H9 (cell line): ENCODE measurements at regions not wholly inside any gene's neighbourhood (a gene's known extent, or its start where the extent isn't known, plus 50 kb on each side); places are given as distances from the start of the nearest gene placed in this dataset.

Experiments used
- DNase-seq: peaks from one replicate; pipeline ENCODE4 v3.0.0-alpha.2; 2017
- H2AFZ ChIP-seq: one replicate; pipeline ENCODE4 v1.6.1; 2013; ENCODE audit warnings: mild to moderate bottlenecking, low read length, control low read depth, moderate library complexity
- H2AK5ac ChIP-seq: 2 replicates; pipeline ENCODE4 v1.6.1; 2013; ENCODE audit warnings: low read length, control low read depth, mixed read lengths; ENCODE audit not compliant: insufficient read length
- H2BK120ac ChIP-seq: one replicate; pipeline ENCODE4 v1.6.1; 2013; ENCODE audit warnings: low read depth, mild to moderate bottlenecking, low read length, control low read depth, inconsistent platforms; ENCODE audit not compliant: poor library complexity, severe bottlenecking
- H2BK12ac ChIP-seq: 2 replicates; pipeline ENCODE4 v1.6.1; 2013; ENCODE audit warnings: low read length, control low read depth, mixed read lengths, low read depth; ENCODE audit not compliant: insufficient read length
- H2BK15ac ChIP-seq: 2 replicates; pipeline ENCODE4 v1.6.1; 2013; ENCODE audit warnings: low read depth, low read length, control low read depth
- H2BK20ac ChIP-seq: one replicate; pipeline ENCODE4 v1.6.1; 2013; ENCODE audit warnings: low read depth, mild to moderate bottlenecking, low read length, control low read depth, inconsistent platforms; ENCODE audit not compliant: poor library complexity, severe bottlenecking
- H2BK5ac ChIP-seq: 2 replicates; pipeline ENCODE4 v1.6.1; 2013; ENCODE audit warnings: low read length, control low read depth, mixed read lengths; ENCODE audit not compliant: insufficient read length
- H3K14ac ChIP-seq: 2 replicates; pipeline ENCODE4 v1.6.1; 2013; ENCODE audit warnings: low read length, control low read depth; ENCODE audit not compliant: insufficient read depth
- H3K18ac ChIP-seq: 2 replicates; pipeline ENCODE4 v1.6.1; 2013; ENCODE audit warnings: low read depth, mild to moderate bottlenecking, mixed read lengths, low read length, control low read depth; ENCODE audit not compliant: insufficient read length
- H3K23ac ChIP-seq: 2 replicates; pipeline ENCODE4 v1.6.1; 2013; ENCODE audit warnings: low read length, control low read depth, mixed read lengths, low read depth; ENCODE audit not compliant: insufficient read length
- H3K23me2 ChIP-seq: 2 replicates; pipeline ENCODE4 v1.6.1; 2013; ENCODE audit warnings: low read depth, mild to moderate bottlenecking, mixed read lengths, low read length, control low read depth; ENCODE audit not compliant: insufficient read length, poor library complexity, severe bottlenecking
- H3K27ac ChIP-seq: 2 replicates; pipeline ENCODE4 v1.5.1; 2013; ENCODE audit warnings: low read length, control low read depth, mixed read lengths, low read depth; ENCODE audit not compliant: insufficient read length
- H3K27me3 ChIP-seq: 2 replicates; pipeline ENCODE4 v1.6.1; 2013; ENCODE audit warnings: low read length, control low read depth, inconsistent platforms; ENCODE audit not compliant: insufficient read depth
- H3K4ac ChIP-seq: 2 replicates; pipeline ENCODE4 v1.6.1; 2013; ENCODE audit warnings: low read depth, mild to moderate bottlenecking, control low read depth, inconsistent platforms, low read length, moderate library complexity
- H3K4me1 ChIP-seq: 2 replicates; pipeline ENCODE4 v1.6.1; 2013; ENCODE audit warnings: low read length, control low read depth, inconsistent platforms; ENCODE audit not compliant: insufficient read depth
- H3K4me2 ChIP-seq: 2 replicates; pipeline ENCODE4 v1.6.1; 2013; ENCODE audit warnings: low read length, control low read depth, mixed read lengths; ENCODE audit not compliant: insufficient read length, insufficient read depth
- H3K56ac ChIP-seq: 2 replicates; pipeline ENCODE4 v1.6.1; 2013; ENCODE audit warnings: low read depth, mild to moderate bottlenecking, mixed read lengths, low read length, control low read depth; ENCODE audit not compliant: insufficient read length
- H3K79me1 ChIP-seq: 2 replicates; pipeline ENCODE4 v1.6.1; 2013; ENCODE audit warnings: low read depth, mild to moderate bottlenecking, moderate library complexity, low read length, control low read depth, inconsistent platforms; ENCODE audit not compliant: insufficient read depth, poor library complexity, severe bottlenecking
- H3K79me2 ChIP-seq: 2 replicates; pipeline ENCODE4 v1.6.1; 2013; ENCODE audit warnings: low read length, control low read depth, inconsistent platforms; ENCODE audit not compliant: insufficient read depth
- H3K9ac ChIP-seq: 2 replicates; pipeline ENCODE4 v1.6.1; 2013; ENCODE audit warnings: low read length, control low read depth, mixed read lengths; ENCODE audit not compliant: insufficient read length; ENCODE audit errors: extremely low read depth
- H3K9me3 ChIP-seq: one replicate; pipeline ENCODE4 v1.6.1; 2013; ENCODE audit warnings: low read depth, low read length, inconsistent platforms; ENCODE audit not compliant: control insufficient read depth
- H3T11ph ChIP-seq: one replicate; pipeline ENCODE4 v1.6.1; 2013; ENCODE audit warnings: mild to moderate bottlenecking, low read length, control low read depth, inconsistent platforms
- H4K20me1 ChIP-seq: one replicate; pipeline ENCODE4 v1.6.1; 2013; ENCODE audit not compliant: control insufficient read depth, insufficient read length, insufficient read depth
- H4K5ac ChIP-seq: 2 replicates; pipeline ENCODE4 v1.6.1; 2013; ENCODE audit warnings: low read depth, mild to moderate bottlenecking, mixed read lengths, low read length, control low read depth; ENCODE audit not compliant: insufficient read length
- H4K8ac ChIP-seq: replicated peaks from 2 replicates; pipeline ENCODE4 v1.6.1; 2013; ENCODE audit warnings: low read length, control low read depth, mixed read lengths, low read depth; ENCODE audit not compliant: insufficient read length
- H4K91ac ChIP-seq: 2 replicates; pipeline ENCODE4 v1.6.1; 2013; ENCODE audit warnings: low read depth, mild to moderate bottlenecking, moderate library complexity, mixed read lengths, low read length, control low read depth; ENCODE audit not compliant: insufficient read length
- H3K27ac Mint-ChIP-seq, 3 experiments: 2 replicates in 2 of 3; 3 replicates in 1 of 3; pipeline ENCODE4 v1.8.0; 2020 to 2021; ENCODE audit warnings: mixed read lengths in 3 of 3, mild to moderate bottlenecking in 1 of 3, moderate library complexity in 1 of 3
- H3K27me3 Mint-ChIP-seq: 2 replicates; pipeline ENCODE4 v1.8.0; 2021; ENCODE audit warnings: low read depth, mild to moderate bottlenecking, moderate library complexity, mixed read lengths
- H3K36me3 Mint-ChIP-seq, 3 experiments: 2 replicates in 2 of 3; 3 replicates in 1 of 3; pipeline ENCODE4 v1.8.0; 2020 to 2021; ENCODE audit warnings: low read depth in 3 of 3, mixed read lengths in 3 of 3; ENCODE audit not compliant: insufficient read depth in 1 of 3
- H3K4me1 Mint-ChIP-seq, 2 experiments: 2 replicates each; pipeline ENCODE4 v1.8.0; 2020; ENCODE audit warnings: mixed read lengths in 2 of 2
- H3K4me3 Mint-ChIP-seq, 2 experiments: 2 replicates in 1 of 2; 3 replicates in 1 of 2; pipeline ENCODE4 v1.8.0; 2020 to 2021; ENCODE audit warnings: mild to moderate bottlenecking in 2 of 2, mixed read lengths in 2 of 2, moderate library complexity in 1 of 2
- H3K9me3 Mint-ChIP-seq, 2 experiments: 2 replicates in 1 of 2; 3 replicates in 1 of 2; pipeline ENCODE4 v1.8.0; 2020; ENCODE audit warnings: mild to moderate bottlenecking in 2 of 2, mixed read lengths in 2 of 2, moderate library complexity in 1 of 2
- WGBS: extraction: QIAGEN DNeasy Blood & Tissue Kit; methylation state at CpG from one replicate; pipeline ENCODE4 v1.1.7; 2013; ENCODE audit warnings: missing lambda C conversion rate, low lambda C conversion rate, mixed read lengths; ENCODE audit not compliant: insufficient read length; ENCODE audit errors: extremely low coverage; 5-methylcytosine and 5-hydroxymethylcytosine counted together
- TF ChIP-seq, protein P1 (sequence below): fragments of 200-600 bp; sonication (generic); conservative IDR thresholded peaks from 3 replicates; pipeline ENCODE4 v1.8.0; 2021; ENCODE audit warnings: antibody characterized with exemption, mild to moderate bottlenecking

DNA sequence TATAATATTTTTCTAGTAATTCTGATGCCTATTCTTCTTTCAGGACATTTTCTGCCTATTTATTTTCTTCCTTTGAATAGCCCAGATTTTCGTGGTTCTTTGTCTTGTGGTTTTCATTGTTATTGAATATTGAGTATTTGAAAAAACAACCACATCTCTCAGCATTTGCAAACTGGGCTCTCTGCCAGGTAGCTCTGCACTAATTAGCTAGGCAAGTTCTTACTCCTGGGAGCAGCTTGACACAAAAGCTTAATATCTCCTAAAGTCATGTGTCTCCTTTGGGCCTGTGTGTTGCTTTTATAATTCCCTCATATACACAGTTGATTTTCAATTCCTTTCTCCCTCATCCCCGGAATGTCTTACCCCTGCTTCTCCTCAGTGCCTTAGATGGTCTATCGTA lies 413.5 kb upstream of the GRIA3 start:
- no peak overlapping the region for H3K27ac Mint-ChIP-seq
- no peak for DNase-seq

More for the DNA sequence above, 413.5 kb upstream of the GRIA3 start:
- Histone ChIP-seq H3K9ac (no peak overlapping the region), H3K4ac (no peak overlapping the region), H2BK120ac (no peak overlapping the region), H3K79me2 (no peaks in the 10 kb centered on the region), H2BK12ac (no peak overlapping the region), H2BK20ac (no peak overlapping the region), H3K14ac (no peak overlapping the region), H3K23me2 (no peaks in the 10 kb centered on the region), H2BK5ac (no peak overlapping the region), H3K23ac (no peak overlapping the region), H4K91ac (no peak overlapping the region), H3K4me1 (no peaks in the 10 kb centered on the region), H3K18ac (no peak overlapping the region), H3K79me1 (no peaks in the 10 kb centered on the region), H4K20me1 (no peaks in the 10 kb centered on the region), H2BK15ac (no peak overlapping the region), H4K8ac (no peak overlapping the region), H3K56ac (no peak overlapping the region), H4K5ac (no peak overlapping the region), H3K4me2 (no peak overlapping the region), H3K27ac (no peak overlapping the region), H3K9me3 (peaks cover 7% of the 10 kb centered on the region), H2AFZ (no peak overlapping the region), H3T11ph (no peak overlapping the region), H2AK5ac (no peak overlapping the region), H3K27me3 (no peaks in the 10 kb centered on the region)
- Mint-ChIP-seq H3K4me3 (no peak overlapping the region), H3K9me3 (peaks cover 12 to 60% of the 10 kb centered on the region in 2 experiments), H3K36me3 (peaks cover 0 to 2% (median 0%) of the 10 kb centered on the region in 3 experiments; a peak in 1 of 7 replicates), H3K4me1 (peaks cover 12 to 17% of the 10 kb centered on the region in 2 experiments), H3K27me3 (peaks cover 2% of the 10 kb centered on the region)
- no CpG with 5 or more reads among the region's 3 CpGs for WGBS
- TF ChIP-seq, protein P1, sequence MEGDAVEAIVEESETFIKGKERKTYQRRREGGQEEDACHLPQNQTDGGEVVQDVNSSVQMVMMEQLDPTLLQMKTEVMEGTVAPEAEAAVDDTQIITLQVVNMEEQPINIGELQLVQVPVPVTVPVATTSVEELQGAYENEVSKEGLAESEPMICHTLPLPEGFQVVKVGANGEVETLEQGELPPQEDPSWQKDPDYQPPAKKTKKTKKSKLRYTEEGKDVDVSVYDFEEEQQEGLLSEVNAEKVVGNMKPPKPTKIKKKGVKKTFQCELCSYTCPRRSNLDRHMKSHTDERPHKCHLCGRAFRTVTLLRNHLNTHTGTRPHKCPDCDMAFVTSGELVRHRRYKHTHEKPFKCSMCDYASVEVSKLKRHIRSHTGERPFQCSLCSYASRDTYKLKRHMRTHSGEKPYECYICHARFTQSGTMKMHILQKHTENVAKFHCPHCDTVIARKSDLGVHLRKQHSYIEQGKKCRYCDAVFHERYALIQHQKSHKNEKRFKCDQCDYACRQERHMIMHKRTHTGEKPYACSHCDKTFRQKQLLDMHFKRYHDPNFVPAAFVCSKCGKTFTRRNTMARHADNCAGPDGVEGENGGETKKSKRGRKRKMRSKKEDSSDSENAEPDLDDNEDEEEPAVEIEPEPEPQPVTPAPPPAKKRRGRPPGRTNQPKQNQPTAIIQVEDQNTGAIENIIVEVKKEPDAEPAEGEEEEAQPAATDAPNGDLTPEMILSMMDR, result no peak
